HG03354 (cell line): ENCODE measurements at regions not wholly inside any gene's neighbourhood (a gene's known extent, or its start where the extent isn't known, plus 50 kb on each side); places are given as distances from the start of the nearest gene placed in this dataset.
A peak's percentile ranks its signal among the peaks of the same experiment; 100 is the strongest.
"Not testable (repeated sequence)": the region's sequence is repeated elsewhere in the genome, so short reads cannot be mapped to it uniquely, and the experiment has no call there.

Source experiments
- ATAC-seq: cut with Tn5 transposase; IDR thresholded peaks from one replicate; pipeline ENCODE4 v1.9.1; 2021; ENCODE audit warnings: mild to moderate bottlenecking; ENCODE audit not compliant: unreplicated experiment, poor library complexity, severe bottlenecking

GRCh38 chr14:83257466-83258439 lies 1724.1 kb upstream of the SEL1L start:
- ATAC-seq: no peak

GRCh38 chr14:83260751-83261150 lies 1727.1 kb upstream of the SEL1L start:
- no peak for ATAC-seq

- ATAC-seq: no peak
Observed at GRCh38 chr14:83269583-83269982, 1735.9 kb upstream of the SEL1L start.

GRCh38 chr14:83271663-83272062 lies 1738.0 kb upstream of the SEL1L start:
- ATAC-seq: no peak

DNA sequence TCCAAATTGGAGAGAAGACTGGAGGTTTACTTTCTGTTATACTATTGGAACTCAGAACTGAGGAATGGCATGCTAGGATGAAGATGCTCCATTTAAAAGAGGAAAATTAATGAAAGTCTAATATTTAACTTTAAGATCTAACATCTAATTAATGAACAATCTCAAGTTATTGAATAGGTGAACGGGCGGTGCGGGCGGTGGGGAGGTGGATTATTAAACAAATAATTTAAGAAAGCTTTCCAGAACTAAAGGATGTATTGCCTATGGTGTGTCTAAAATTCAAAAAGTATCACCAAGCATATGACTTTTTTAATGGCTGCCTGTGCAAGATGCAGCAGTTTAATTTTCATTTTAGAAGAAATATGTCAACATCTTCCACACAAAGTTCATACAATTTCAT lies 1747.1 kb upstream of the SEL1L start:
- no peak for ATAC-seq

- ATAC-seq: no peak
Observed at GRCh38 chr14:83282706-83283105, 1749.1 kb upstream of the SEL1L start.

DNA sequence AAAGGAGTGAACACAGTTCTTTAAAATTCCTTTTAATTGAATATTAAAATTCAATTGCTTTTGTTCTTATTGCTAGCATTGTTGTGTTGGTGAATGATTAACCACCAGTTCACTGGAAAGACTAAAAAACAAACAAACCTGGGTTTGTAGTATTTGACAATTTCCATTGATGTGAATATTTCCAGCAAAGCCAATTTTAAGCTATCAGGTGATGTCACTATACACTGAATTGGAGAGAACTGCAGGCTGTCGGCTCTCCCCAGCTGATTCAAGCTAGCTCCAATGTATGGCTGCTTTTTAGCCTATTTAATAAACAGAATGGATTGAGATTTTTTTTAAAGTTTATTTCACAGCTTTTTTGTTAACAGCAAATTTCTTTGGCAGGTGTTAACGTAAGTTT lies 1753.6 kb upstream of the SEL1L start:
- ATAC-seq: no peak

- no peak for ATAC-seq
Observed at GRCh38 chr14:83289390-83289789, 1755.7 kb upstream of the SEL1L start.

GRCh38 chr14:83289896-83290295 lies 1756.2 kb upstream of the SEL1L start:
- no peak for ATAC-seq

DNA sequence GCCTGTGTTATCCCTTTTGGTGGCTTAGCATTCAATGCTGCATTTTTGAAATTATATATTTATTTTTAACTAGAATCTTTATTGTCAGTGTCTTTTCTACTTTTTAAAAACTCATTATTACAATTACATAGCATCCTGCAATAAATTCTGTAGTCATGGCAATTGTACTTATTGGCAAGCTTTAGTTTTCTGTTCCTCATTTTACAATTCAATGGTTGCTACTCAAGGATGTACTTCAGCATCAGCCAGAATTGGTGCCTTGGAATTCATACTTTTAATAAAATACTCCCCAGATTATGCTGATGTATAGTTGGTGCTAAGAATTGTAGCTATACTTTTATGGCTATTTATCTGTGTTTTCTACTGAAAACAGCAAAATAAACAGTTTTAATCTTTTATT lies 1756.8 kb upstream of the SEL1L start:
- no peak for ATAC-seq

GRCh38 chr14:83291714-83292113 lies 1758.1 kb upstream of the SEL1L start:
- no peak for ATAC-seq

DNA sequence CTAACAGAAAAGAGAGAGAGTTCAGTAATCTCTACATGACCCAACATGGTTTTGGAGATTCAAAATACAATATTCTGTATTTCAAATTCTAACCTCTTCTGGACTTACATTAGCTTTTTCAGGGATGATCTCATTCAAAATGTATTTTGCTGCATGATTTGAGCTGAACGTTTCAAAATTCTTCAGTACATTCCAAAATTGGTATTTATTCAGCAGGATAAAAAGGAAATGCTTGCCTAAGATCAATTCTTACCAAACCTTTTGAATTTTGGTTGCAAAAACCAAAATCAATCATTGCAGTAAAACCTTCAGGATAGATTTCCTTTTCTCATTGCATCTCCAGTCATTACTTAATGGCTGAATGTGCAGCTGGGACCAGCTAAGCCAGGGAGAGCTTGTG lies 1761.3 kb upstream of the SEL1L start:
- no peak for ATAC-seq

- no peak for ATAC-seq
Observed at GRCh38 chr14:83297361-83297760, 1763.7 kb upstream of the SEL1L start.

- not testable (repeated sequence) for ATAC-seq
Observed at GRCh38 chr14:83298016-83298415, 1764.4 kb upstream of the SEL1L start.

- peak; percentile 76 for ATAC-seq
Observed at GRCh38 chr14:83300476-83301064, 1766.9 kb upstream of the SEL1L start.

- ATAC-seq: no peak
Observed at GRCh38 chr14:83301791-83302190, 1768.1 kb upstream of the SEL1L start.

DNA sequence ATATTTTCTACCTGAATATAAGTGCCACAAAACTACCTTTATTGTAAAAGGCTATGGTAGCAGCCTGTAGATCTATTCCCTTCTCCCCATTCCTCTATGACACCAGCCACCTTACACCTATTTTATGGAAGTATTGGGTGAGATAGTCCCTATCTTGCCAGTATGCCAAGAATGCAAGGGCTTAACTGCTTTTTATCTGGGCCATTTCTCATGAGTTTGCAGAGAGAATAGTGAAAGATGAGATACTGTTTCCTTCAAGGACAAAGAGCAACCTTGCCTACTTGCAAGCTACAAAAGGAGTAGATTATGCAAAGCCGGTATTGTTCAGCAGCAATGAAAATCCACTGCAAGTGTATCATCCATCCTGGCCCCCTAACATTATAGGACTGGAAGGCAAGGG lies 1775.6 kb upstream of the SEL1L start:
- no peak for ATAC-seq

- ATAC-seq: no peak
Observed at GRCh38 chr14:83309833-83310232, 1776.2 kb upstream of the SEL1L start.

DNA sequence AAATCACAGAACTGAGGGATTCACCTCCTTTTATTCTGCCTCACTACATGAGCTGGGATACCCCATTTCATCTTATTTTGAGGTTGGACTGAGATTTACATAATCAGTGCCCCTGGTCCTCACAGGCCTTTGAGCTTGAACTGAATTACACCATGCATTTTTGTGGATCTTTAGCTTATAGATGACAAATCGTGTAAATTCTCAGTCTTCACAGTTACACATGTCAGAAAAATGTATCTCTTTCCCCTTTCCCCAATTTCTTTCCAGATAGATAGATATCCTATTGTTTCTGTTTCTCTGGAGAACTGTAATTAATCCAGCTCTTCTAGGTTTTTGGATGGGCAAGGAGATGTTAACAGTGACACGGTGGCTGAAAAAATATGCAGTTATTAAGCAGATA lies 1778.9 kb upstream of the SEL1L start:
- no peak for ATAC-seq

- no peak for ATAC-seq
Observed at GRCh38 chr14:83314764-83315163, 1781.1 kb upstream of the SEL1L start.

- no peak for ATAC-seq
Observed at GRCh38 chr14:83316356-83316755, 1782.7 kb upstream of the SEL1L start.
